NCI-H2081 treated with DMSO at 0.1 percent for 48 hours (cell line): ENCODE measurements at regions not wholly inside any gene's neighbourhood (a gene's known extent, or its start where the extent isn't known, plus 50 kb on each side); places are given as distances from the start of the nearest gene placed in this dataset.
A peak's percentile ranks its signal among the peaks of the same experiment; 100 is the strongest.
"Not testable (repeated sequence)": the region's sequence is repeated elsewhere in the genome, so short reads cannot be mapped to it uniquely, and the experiment has no call there.

Experiments
- DNase-seq: peaks from one replicate; lab custom pipeline; 2025; lab: John Stamatoyannopoulos, UW

GRCh38 chr12:105423237-105423636 lies 92.7 kb downstream of the C12orf75 start:
- no peak for DNase-seq

DNA sequence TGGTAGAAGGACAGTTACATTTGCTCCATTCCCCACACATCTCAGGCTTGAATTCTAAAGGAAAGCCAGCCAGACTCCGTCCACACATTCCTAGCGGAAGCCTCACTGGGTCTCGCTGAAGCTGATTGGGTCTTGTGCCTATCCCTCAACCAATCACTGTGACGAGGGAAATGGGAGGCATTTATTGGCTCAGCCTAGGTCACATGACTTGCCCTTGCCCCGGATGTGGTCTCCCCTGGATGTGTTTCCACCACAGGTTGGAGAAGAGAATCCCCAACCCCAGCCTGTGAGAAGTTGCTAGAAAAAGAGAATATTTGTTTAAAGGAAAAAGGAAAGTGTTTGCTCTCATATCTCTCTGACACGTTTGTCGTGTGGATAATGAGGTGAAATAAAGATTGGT lies 93.4 kb downstream of the C12orf75 start:
- no peak for DNase-seq

GRCh38 chr12:105425254-105426174 lies 95.0 kb downstream of the C12orf75 start:
- DNase-seq = no peak

DNA sequence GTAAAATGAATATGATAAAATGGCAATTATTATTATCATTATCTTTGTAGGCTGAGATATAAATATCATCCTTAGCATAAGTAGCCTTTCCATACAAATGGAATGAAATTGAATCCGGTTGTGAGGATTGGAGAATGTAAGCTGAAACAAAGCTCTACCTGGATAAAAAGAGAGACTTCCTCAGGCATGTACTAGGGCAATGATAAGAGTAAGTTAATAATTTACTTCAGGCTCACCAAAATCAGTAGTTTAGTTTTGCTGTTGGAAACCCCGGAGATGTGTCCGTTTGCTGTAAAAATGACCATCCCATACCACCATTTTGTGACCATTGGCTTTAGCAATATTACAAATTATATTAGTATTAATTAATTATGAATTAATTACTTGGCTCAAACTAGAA lies 96.3 kb downstream of the C12orf75 start:
- no peak for DNase-seq

DNA sequence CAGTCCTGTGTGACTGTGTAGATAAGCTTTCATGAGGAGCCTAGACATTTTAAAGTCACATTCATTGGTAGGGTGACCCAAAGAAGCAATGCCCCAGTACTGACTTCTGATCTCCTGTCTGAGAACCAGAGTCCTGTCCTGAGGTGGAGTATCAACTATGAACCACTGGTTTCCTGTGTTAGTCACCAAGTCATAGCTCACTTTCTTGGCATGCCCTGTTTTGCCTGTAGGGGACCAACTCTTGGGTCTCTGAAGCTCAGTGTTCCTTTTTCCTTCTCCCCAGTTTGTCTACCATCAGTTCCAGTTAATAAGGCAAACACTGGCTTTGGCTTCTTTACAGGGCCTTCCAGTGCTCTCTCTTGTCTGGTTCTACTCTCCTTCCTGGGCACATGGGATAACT lies 97.4 kb downstream of the C12orf75 start:
- DNase-seq = no peak

DNA sequence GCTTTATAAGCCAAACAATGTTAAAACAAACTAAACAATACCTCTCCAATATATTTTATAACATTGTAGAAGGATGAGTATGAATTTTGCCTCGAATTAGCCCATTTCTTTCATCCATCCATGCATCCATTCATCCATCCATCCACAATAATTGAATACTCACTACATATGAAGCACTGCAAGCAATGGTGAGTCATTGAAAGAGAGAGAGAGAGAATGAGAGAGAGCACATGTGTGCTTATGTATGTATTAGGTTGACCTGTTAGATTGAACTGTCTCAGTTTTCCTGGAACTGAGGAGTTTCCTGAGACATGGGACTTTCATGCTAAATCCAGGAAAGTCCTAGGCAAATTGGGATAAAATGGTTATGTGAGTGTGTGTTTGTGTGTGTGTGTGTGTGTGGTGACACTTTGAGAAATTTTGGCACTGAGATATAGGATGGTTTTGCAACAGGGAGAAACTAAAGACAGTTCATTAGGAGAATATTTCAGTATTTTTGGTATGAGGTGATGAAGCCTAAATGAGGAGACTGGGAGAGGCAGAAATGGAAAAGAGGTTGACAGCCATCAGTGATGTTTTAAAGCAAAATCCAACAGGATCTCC lies 98.4 kb downstream of the C12orf75 start:
- no peak for DNase-seq

- DNase-seq = no peak
These were observed 99.0 kb downstream of the C12orf75 start for GRCh38 chr12:105429511-105429910.

DNA sequence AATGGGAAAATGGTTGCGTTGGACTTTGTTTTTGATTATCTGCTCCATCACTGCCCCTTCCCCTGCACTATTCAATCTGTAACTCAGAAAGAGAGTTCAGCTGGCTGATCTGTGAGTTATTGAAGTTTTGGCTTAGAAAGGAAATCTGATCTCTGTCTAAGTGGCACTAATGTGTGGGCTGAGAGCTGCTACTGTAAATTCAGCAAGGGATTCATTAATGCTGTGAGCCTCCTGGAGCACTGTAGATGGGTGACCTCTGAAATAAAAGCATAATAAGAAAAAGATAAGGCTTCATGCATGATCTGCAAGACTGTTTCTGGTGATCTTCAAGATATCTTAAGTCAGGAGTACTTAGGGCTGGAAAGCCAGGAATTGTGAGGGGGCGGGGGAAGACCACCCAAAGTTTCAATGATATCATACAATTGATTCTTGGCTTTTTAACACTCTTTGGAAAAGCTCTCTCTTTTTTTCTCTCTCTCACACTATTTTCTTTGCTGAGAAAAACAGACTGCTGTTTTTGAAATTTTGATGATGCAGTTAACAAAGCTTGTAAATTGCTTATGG lies 101.1 kb downstream of the C12orf75 start:
- no peak for DNase-seq

- no peak for DNase-seq
These were observed 103.3 kb downstream of the C12orf75 start for GRCh38 chr12:105433804-105434203.

GRCh38 chr12:105436636-105437035 lies 106.1 kb downstream of the C12orf75 start:
- no peak for DNase-seq

- no peak for DNase-seq
These were observed 109.7 kb downstream of the C12orf75 start for GRCh38 chr12:105440037-105440664.

DNA sequence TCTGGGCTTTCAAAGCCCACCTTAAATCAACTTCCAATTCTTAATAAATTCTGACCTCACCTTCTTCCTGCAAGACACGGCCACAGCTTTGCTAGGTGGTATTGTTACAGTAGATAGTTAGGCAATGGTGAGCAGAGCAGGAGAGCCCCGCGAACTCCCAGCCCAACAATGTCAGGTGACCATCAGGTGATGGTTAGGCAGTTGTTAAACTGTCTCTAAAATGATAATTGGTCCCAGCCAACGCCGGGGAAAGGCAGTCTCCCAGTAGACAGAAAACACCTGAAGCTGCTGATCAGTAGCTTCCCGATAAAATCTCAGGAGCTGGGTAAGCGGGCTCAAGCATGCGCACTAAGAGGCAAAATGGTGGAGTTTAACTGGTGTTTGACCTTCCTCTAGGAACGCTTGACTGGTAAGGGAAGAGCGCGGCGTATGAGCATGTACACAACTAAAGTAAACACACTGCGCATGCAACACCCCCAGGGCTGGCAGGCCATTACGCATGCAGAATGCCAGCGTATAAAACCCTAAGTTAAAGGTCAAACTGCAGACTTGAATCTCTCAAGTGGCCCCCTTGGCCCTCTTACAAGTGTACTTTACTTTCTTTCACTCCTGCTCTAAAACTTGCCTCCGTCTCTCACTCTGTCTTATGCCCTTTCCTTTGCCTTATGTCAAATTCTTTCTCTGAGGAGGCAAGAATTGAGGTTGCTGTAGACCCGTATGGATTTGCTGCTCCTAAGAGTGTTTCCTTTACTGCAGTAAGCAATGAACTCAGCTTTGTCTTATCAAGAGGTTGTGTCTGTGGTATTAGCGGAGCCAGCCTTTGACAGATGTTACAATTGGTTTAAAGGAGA lies 113.5 kb downstream of the C12orf75 start:
- no peak for DNase-seq

- DNase-seq = no peak
These were observed 114.2 kb downstream of the C12orf75 start for GRCh38 chr12:105444653-105445102.

DNA sequence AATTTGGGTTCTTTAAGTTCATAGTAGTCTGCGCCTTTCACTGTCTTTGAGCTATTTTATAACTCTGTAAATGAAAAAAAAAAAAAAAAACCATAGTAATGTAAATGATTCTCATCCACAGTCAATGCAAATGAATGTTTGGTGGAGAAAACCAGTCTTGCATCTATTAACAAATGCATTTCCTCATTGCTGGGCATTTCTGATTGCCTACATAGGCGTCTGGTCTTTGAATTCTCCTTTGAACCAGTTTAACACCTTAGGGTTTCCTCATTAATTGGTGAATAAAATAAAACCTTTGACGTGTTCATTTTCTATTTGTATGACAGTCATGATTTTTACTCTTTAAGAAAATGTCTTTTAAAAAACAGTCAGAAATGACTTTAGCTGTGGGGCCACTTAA lies 114.8 kb downstream of the C12orf75 start:
- no peak for DNase-seq

- no peak for DNase-seq
These were observed 115.2 kb downstream of the C12orf75 start for GRCh38 chr12:105445649-105446048.

DNA sequence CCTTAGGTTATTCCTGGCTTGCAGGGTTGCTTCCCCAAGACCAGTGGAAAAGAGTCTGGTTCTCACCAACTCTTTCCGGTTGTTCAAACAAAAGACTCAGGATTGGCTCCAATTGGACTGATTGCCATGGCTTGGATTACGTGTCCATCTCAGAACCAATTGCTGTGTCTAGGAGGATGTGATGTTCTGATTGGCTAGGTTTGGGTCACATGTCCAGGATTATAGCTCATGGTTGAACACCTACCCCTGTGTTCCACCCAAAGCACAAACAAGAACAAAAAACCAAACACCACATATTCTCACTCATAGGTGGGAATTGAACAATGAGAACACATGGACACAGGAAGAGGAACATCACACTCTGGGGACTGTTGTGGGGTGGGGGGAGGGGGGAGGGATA lies 116.0 kb downstream of the C12orf75 start:
- DNase-seq = not testable (repeated sequence)

GRCh38 chr12:105449431-105449830 lies 118.9 kb downstream of the C12orf75 start:
- no peak for DNase-seq

DNA sequence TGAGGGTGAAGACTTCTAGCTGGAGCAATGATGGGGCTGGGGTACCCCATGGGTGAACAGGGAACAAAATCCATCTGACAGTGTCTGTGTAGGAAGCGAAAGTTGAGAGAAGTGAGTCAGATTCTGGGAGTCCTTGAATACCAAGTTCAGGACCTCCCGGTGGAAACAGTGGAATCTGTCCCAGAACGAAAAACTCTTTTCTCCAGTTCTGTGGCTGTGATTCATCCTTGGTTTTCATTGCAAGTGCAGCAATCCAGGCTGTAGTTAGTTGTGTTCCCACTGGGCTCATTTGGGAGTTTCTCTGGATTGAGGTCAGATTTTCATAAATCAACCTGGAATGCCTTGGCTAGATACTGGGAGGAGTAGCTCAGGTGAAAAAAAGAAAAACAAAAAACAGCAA lies 120.7 kb downstream of the C12orf75 start:
- DNase-seq = no peak

DNA sequence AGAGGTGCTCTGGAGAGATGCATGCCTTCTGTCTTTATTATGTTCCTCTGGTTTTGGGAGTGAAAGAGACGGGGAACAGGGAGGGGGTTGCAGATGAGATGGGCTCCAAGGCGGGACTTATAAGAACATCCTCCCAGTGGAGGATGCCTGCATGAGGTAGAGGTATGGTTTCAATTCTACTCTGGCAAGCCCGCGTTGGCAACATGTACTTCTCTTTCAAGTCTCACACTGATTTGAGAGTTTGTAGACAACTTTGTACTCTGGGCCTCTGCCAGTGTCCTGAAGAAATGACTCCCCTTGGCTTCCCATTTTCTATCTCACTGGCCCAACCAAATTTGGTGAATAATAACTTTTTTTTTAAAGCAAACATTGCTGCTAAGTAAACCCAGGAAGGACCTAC lies 121.3 kb downstream of the C12orf75 start:
- no peak for DNase-seq

DNA sequence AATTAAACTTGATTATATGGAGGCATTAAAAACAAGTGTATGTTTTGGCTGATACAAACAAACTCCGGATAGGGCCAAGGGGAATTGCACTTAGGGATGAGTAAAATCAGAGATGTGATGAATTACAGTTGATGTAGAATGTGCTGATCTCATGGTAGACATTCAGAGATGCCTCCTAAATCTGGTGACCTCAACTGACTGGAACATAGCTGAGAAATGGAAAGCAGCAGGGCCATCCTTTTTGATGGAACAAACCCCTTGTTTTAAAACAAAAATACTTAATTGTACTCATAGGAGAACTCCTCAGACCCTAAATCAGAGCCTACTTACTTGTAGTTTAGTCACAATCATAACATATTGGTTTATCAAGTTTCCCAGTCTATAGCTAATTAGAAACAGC lies 122.8 kb downstream of the C12orf75 start:
- DNase-seq = no peak

- no peak for DNase-seq
These were observed 124.2 kb downstream of the C12orf75 start for GRCh38 chr12:105454688-105455087.

- DNase-seq = peak; percentile 66
These were observed 124.8 kb downstream of the C12orf75 start for GRCh38 chr12:105455261-105455660.
